Colonic mucosa (tissue), 4 donors: ENCODE measurements at regions not wholly inside any gene's neighbourhood (a gene's known extent, or its start where the extent isn't known, plus 50 kb on each side); places are given as distances from the start of the nearest gene placed in this dataset.
A peak's percentile ranks its signal among the peaks of the same experiment; 100 is the strongest.
"Not testable (repeated sequence)": the region's sequence is repeated elsewhere in the genome, so short reads cannot be mapped to it uniquely, and the experiment has no call there.

Source experiments
- DNase-seq: peaks from one replicate; pipeline ENCODE4 v3.0.0-alpha.2; 2020
- H3K27ac ChIP-seq: fragments of 200-600 bp; one replicate; pipeline ENCODE4 v1.8.0; 2021
- H3K27me3 ChIP-seq: fragments of 200-600 bp; one replicate; pipeline ENCODE4 v1.8.0; 2021
- H3K36me3 ChIP-seq: fragments of 200-600 bp; one replicate; pipeline ENCODE4 v1.8.0; 2021
- H3K4me1 ChIP-seq: fragments of 200-600 bp; one replicate; pipeline ENCODE4 v1.8.0; 2021; ENCODE audit warnings: mild to moderate bottlenecking
- H3K4me3 ChIP-seq: fragments of 200-600 bp; one replicate; pipeline ENCODE4 v1.8.0; 2021
- H3K9ac ChIP-seq, 2 donors: one replicate each; pipeline ENCODE4 v1.7.0; 2013; ENCODE audit warnings: control low read depth in 2 of 2, low read depth in 2 of 2, low read length in 2 of 2
- H3K9me3 ChIP-seq: fragments of 200-600 bp; one replicate; pipeline ENCODE4 v1.8.0; 2021
- CTCF ChIP-seq: fragments of 200-600 bp; IDR thresholded peaks from one replicate; pipeline ENCODE4 v1.8.0; 2022; ENCODE audit warnings: antibody characterized with exemption, mild to moderate bottlenecking
- intact Hi-C: fragments of 100-400 bp; cut with DNase I; formaldehyde crosslinking; loops from one replicate; pipeline ENCODE4 v1.14.1; 2022
- donor health status: healthy.
- donor health status: DM: no; HTN: no; CAD: no.
- donor health status: DM: no; HTN: no; CAD: no.

GRCh38 chr4:186831574-186831973 lies 107.9 kb upstream of the FAT1 start:
- intact Hi-C loops: no loop called here
- Histone ChIP-seq H3K27ac (no peak overlapping the region), H3K9me3 (no peaks in the 10 kb centered on the region), H3K36me3 (no peaks in the 10 kb centered on the region), H3K4me3 (no peak overlapping the region), H3K4me1 (no peaks in the 10 kb centered on the region), H3K27me3 (no peaks in the 10 kb centered on the region), H3K9ac (no peak overlapping the region)
- no peak for DNase-seq
- TF ChIP-seq CTCF: no peak

- Histone ChIP-seq H3K4me3 (no peak overlapping the region), H3K9ac (no peak overlapping the region), H3K36me3 (no peaks in the 10 kb centered on the region), H3K4me1 (no peaks in the 10 kb centered on the region), H3K27ac (no peak overlapping the region), H3K9me3 (no peaks in the 10 kb centered on the region), H3K27me3 (no peaks in the 10 kb centered on the region)
- TF ChIP-seq CTCF: no peak
- DNase-seq: no peak
- intact Hi-C loops: no loop called here
These were observed 109.2 kb upstream of the FAT1 start for GRCh38 chr4:186832906-186833305.

GRCh38 chr4:186837463-186837862 lies 113.8 kb upstream of the FAT1 start:
- H3K36me3 ChIP-seq, H3K9ac ChIP-seq, DNase-seq, H3K9me3 ChIP-seq, H3K4me1 ChIP-seq, H3K4me3 ChIP-seq, intact Hi-C loops, H3K27me3 ChIP-seq, H3K27ac ChIP-seq: not testable (repeated sequence)

- Histone ChIP-seq H3K9ac (no peak overlapping the region), H3K27me3 (no peaks in the 10 kb centered on the region), H3K9me3 (no peaks in the 10 kb centered on the region), H3K36me3 (no peaks in the 10 kb centered on the region), H3K4me1 (no peaks in the 10 kb centered on the region), H3K4me3 (no peak overlapping the region), H3K27ac (no peak overlapping the region)
- no peak for TF ChIP-seq CTCF
- intact Hi-C loops: no loop called here
- DNase-seq: no peak
These were observed 114.6 kb upstream of the FAT1 start for GRCh38 chr4:186838295-186838694.

GRCh38 chr4:186839122-186840037 lies 115.7 kb upstream of the FAT1 start:
- no peak for TF ChIP-seq CTCF
- Histone ChIP-seq H3K36me3 (no peaks in the 10 kb centered on the region), H3K4me3 (no peak overlapping the region), H3K9me3 (no peaks in the 10 kb centered on the region), H3K9ac (no peak overlapping the region), H3K4me1 (no peaks in the 10 kb centered on the region), H3K27me3 (no peaks in the 10 kb centered on the region), H3K27ac (peak overlapping the region; percentile 28)
- DNase-seq: no peak
- intact Hi-C loops: no loop called here

GRCh38 chr4:186840222-186840701 lies 116.6 kb upstream of the FAT1 start:
- intact Hi-C loops: no loop called here
- H3K27me3 ChIP-seq: no peaks in the 10 kb centered on the region
- H3K4me3 ChIP-seq: no peak overlapping the region
- H3K9me3 ChIP-seq: no peaks in the 10 kb centered on the region
- peak overlapping the region; percentile 28 for H3K27ac ChIP-seq
- peaks cover 1% of the 10 kb centered on the region for H3K4me1 ChIP-seq
- H3K9ac ChIP-seq: no peak overlapping the region
- peak; percentile 36 for DNase-seq
- no peaks in the 10 kb centered on the region for H3K36me3 ChIP-seq
- no peak for TF ChIP-seq CTCF
